ENCODE measurements at regions not wholly inside any gene's neighbourhood (a gene's known extent, or its start where the extent isn't known, plus 50 kb on each side); places are given as distances from the start of the nearest gene placed in this dataset.

DNA sequence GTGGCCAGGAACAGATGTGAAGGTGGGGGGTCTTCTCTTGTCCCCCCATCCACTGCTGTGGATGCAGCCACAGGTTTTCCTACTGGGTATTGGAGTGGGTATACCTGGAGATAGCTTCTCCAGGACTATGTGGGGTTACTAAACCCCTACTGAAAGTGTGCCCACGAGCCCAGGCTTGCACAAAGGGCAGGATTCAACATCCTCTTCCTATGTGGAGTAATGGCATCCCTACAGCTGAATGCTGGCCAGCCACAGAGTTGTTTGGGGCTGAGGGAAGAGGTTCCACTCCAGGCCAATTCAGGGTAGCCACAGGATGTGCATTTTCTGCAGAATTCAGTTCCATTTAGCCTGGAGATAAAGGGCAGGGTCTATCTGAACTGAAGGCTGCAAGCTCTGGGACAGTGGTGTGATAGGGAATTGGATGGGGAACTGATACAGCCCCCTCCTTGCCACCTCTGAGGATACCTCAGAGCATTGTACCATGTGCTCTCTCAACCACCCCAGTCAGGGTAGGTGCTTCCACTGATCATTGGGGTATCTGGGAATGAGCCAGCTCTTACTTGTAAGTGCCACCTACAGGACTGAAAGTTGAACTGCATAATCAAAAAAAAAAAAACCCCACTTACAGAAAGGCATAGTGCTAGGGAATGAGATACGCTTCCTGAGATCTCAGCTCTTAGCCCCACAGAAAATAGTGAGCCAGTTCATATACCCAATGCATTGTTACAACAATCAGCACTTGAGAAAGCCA lies 187.1 kb downstream of the KITLG start:
- Histone ChIP-seq H3K27ac (ENCODE audit: low read depth) (no peak overlapping the region), H3K36me3 (ENCODE audit: insufficient read depth) (no peaks in the 10 kb centered on the region), H3K4me1 (ENCODE audit: insufficient read depth) (no peaks in the 10 kb centered on the region), H3K4me3 (ENCODE audit: low read depth, low read length) (no peak overlapping the region)
- no peak for DNase-seq (ENCODE audit: extremely low spot score)
- 92% methylated on average over 2 of the region's 2 CpGs for WGBS

DNA sequence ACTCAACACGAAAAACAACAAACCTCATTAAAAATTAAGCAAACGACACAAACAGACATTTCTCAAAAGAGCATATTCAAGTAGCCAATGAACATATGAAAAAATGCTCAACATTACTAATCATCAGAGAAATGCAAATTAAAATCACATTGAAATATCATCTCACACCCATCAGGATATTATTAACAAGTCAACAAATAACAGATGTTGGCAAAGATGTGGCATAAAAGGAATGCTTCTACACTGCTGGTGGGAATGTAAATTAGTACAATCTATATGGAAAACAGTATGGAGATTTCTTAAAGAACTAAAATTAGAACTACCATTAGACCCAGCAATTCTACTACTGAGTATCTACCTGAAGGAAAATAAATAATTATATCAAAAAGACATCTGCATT lies 182.2 kb downstream of the KITLG start:
- no peak overlapping the region for H3K27ac ChIP-seq (ENCODE audit: low read depth)
- no peaks in the 10 kb centered on the region for H3K4me1 ChIP-seq (ENCODE audit: insufficient read depth)
- DNase-seq (ENCODE audit: extremely low spot score): no peak
- WGBS: 94% methylated on average over 2 of the region's 2 CpGs
- H3K4me3 ChIP-seq (ENCODE audit: low read depth, low read length): no peak overlapping the region
- H3K36me3 ChIP-seq (ENCODE audit: insufficient read depth): no peaks in the 10 kb centered on the region

DNA sequence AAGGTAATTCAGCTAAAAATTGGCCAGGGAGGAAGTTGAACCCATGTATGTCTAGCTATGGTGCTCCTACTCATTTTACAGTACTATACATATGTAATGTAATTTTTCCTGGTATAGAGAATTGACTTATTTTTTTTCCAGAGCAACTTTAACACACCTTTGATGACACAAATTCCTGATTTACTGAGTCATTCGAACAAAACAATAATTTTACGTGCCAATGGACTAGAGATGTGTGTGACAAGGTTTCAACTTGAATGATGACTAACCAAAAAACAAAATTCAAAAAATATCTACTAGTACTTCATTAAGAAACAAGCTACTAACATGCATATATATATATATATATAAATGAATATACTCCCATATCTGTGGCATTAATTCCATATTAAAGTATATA lies 180.5 kb downstream of the KITLG start:
- no peaks in the 10 kb centered on the region for H3K36me3 ChIP-seq (ENCODE audit: insufficient read depth)
- H3K27ac ChIP-seq (ENCODE audit: low read depth): no peak overlapping the region
- no peaks in the 10 kb centered on the region for H3K4me1 ChIP-seq (ENCODE audit: insufficient read depth)
- H3K4me3 ChIP-seq (ENCODE audit: low read depth, low read length): no peak overlapping the region
- 91% methylated on average over 2 of the region's 2 CpGs for WGBS
- no peak for DNase-seq (ENCODE audit: extremely low spot score)

DNA sequence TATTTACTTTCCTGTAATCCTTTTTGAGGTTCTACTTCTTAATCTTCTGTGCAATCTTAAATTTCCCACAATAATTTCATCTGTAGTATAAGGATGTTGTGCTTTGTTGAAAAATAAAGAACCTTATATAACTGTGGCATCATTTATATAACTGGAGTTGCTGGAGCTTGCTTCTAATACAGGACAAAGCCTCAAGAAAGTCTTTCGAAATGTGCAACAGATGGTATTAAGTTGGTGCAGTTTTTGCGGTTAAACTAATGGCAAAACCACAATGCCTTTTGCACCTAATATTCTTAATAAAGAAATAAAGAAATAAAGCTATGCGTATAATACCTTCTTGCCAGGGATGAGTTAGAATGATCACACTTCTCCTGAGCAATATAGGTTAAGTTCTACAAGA lies 180.0 kb downstream of the KITLG start:
- 93% methylated on average over 3 of the region's 3 CpGs for WGBS
- no peak for DNase-seq (ENCODE audit: extremely low spot score)
- no peaks in the 10 kb centered on the region for H3K36me3 ChIP-seq (ENCODE audit: insufficient read depth)
- no peak overlapping the region for H3K4me3 ChIP-seq (ENCODE audit: low read depth, low read length)
- H3K4me1 ChIP-seq (ENCODE audit: insufficient read depth): no peaks in the 10 kb centered on the region
- no peak overlapping the region for H3K27ac ChIP-seq (ENCODE audit: low read depth)

DNA sequence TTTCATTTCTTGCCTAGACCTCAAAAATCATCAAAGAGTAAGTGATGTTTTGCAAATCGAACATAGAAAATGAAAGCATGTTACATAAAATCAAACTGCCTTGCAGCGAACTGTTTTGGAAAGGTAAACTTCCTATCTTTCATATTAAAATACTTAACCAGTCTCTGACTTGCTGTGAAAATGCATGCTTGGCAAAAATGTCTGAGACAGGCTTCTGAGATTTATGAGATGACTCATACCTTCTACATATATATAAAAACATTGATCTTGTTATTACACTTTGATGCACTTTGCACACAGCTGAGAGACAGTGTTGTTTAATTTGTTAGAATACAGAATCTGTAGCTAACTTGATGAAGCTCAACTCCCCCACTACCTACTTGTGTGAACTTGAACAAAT lies 179.1 kb downstream of the KITLG start:
- 31% methylated on average over 2 of the region's 2 CpGs for WGBS
- no peak for DNase-seq (ENCODE audit: extremely low spot score)
- H3K36me3 ChIP-seq (ENCODE audit: insufficient read depth): no peaks in the 10 kb centered on the region
- no peak overlapping the region for H3K27ac ChIP-seq (ENCODE audit: low read depth)
- no peaks in the 10 kb centered on the region for H3K4me1 ChIP-seq (ENCODE audit: insufficient read depth)
- no peak overlapping the region for H3K4me3 ChIP-seq (ENCODE audit: low read depth, low read length)

DNA sequence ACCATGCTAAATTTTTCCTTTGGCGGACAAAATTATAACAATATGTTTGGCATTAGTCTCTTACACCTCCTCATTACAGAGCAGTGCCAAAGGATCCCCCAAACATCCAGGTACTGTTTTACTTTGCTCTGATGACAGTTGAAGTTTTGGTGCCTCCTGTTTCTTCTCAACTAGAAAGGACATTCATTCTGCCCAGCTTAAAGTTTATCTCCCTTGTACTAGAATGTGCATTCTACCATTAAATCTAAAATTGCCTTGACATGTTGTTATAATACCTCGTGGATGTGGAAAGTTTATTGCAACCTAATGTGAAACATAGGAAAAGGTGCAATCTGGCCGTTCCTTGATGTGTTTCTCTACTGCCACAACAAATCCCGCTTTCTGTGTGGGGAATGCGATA lies 173.4 kb downstream of the KITLG start:
- no peaks in the 10 kb centered on the region for H3K36me3 ChIP-seq (ENCODE audit: insufficient read depth)
- no peak for DNase-seq (ENCODE audit: extremely low spot score)
- H3K4me1 ChIP-seq (ENCODE audit: insufficient read depth): no peaks in the 10 kb centered on the region
- no peak overlapping the region for H3K4me3 ChIP-seq (ENCODE audit: low read depth, low read length)
- 66% methylated on average over 5 of the region's 5 CpGs for WGBS
- no peak overlapping the region for H3K27ac ChIP-seq (ENCODE audit: low read depth)

DNA sequence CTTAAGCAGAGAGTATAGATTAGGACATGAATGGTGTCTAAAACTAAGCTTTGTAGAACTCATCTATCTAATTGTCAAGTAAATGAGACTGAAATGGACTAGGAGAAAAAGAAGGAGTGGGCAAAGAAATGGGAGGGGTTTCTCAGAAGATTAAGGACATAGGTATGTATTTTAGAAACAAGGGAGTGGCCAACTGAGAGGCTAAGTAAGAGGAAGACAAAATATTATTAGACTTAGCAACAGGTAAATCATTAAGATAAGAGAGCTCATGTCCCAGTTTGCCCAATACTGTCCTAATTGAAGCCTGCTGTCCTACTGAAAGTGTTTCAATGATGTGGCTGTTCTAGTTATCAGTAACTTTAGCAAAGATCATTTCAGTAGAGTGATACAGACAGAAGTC lies 171.4 kb downstream of the KITLG start:
- H3K4me1 ChIP-seq (ENCODE audit: insufficient read depth): no peaks in the 10 kb centered on the region
- no peak overlapping the region for H3K4me3 ChIP-seq (ENCODE audit: low read depth, low read length)

DNA sequence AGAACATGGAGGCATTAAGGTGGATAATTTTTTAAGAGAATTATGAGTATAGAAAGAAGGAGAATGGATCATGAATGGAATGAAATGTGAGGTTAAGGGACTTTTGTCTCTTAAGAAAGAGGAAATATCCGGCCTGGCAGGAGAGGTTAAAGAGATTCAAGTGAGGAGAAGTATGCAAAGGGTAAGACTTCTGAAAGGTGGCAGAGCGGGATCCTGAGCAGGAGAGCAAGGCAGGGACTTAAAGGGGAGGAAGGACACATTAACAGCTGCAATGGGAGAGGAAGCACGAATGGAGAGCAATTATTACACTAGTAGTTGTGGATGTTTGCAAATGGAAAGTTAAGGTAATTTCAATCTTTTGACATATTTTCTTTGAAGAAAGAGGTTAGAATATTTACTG lies 171.0 kb downstream of the KITLG start:
- WGBS: 88% methylated on average over 3 of the region's 3 CpGs
- Histone ChIP-seq H3K27ac (ENCODE audit: low read depth) (no peak overlapping the region), H3K4me1 (ENCODE audit: insufficient read depth) (no peaks in the 10 kb centered on the region), H3K36me3 (ENCODE audit: insufficient read depth) (no peaks in the 10 kb centered on the region), H3K4me3 (ENCODE audit: low read depth, low read length) (no peak overlapping the region)
- no peak for DNase-seq (ENCODE audit: extremely low spot score)

More for the DNA sequence above, 171.4 kb downstream of the KITLG start:
- no peak for DNase-seq (ENCODE audit: extremely low spot score)
- H3K36me3 ChIP-seq (ENCODE audit: insufficient read depth): no peaks in the 10 kb centered on the region
- H3K27ac ChIP-seq (ENCODE audit: low read depth): no peak overlapping the region

DNA sequence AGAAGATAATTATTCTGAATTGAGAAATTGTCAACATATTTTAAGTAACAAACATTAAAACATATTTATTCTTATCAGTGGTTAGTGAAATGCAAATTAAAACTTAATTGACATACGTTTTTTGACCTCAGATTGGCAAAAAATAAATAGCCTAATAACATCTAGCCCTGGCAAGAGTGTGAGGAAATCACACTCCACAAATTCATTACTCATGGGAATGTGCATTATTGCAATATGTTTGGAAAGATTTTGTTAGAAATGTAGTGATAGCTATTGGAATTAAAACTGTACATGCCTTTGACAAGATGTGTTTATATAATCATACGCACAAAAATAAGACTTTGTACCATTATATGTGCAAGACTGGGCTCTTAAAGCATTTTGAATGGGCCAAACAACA lies 168.6 kb downstream of the KITLG start:
- no peak for DNase-seq (ENCODE audit: extremely low spot score)
- Histone ChIP-seq H3K27ac (ENCODE audit: low read depth) (no peak overlapping the region), H3K4me3 (ENCODE audit: low read depth, low read length) (no peak overlapping the region), H3K36me3 (ENCODE audit: insufficient read depth) (no peaks in the 10 kb centered on the region), H3K4me1 (ENCODE audit: insufficient read depth) (no peaks in the 10 kb centered on the region)
- 73% methylated on average over 2 of the region's 2 CpGs for WGBS

DNA sequence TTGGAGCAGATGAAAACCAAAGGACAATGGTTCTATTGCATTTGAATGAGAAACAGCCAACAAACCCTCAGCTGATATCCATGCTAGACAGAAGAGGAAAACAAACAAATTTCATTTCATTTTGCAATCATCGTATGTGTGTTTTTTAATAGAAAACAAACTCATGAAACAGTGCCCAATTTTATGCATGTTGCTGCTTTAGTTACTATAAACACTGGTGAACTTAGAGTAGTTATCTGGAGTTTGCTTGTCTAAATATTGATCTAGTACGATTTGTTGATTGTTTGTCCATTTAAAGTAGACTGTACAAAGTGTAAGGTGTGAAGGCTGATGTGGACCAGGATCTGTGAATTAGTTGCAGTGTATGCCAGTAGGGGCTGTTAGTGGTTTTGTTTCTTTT lies 166.6 kb downstream of the KITLG start:
- no peak for DNase-seq (ENCODE audit: extremely low spot score)
- H3K36me3 ChIP-seq (ENCODE audit: insufficient read depth): no peaks in the 10 kb centered on the region
- no peak overlapping the region for H3K4me3 ChIP-seq (ENCODE audit: low read depth, low read length)
- H3K27ac ChIP-seq (ENCODE audit: low read depth): no peak overlapping the region
- 43% methylated on average over 2 of the region's 2 CpGs for WGBS
- no peaks in the 10 kb centered on the region for H3K4me1 ChIP-seq (ENCODE audit: insufficient read depth)

DNA sequence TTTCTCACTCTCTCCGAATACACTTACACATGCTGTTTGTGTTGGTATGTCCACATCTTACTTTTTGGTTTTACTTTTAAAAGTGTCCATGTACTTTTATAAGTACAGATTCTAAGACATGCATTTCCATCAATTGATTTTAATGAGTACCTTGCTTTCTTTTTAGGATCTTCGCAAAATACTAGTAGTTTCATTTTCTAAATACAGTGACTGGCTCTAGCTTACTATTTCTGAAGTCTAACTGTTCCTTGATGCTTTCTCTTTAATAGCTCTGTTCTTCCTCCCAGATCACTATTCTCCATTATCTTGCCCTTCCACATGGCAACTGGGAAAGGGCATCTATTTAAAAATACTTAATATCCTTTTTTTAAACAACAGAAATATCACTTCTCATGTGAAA lies 164.1 kb downstream of the KITLG start:
- no peak for DNase-seq (ENCODE audit: extremely low spot score)
- Histone ChIP-seq H3K36me3 (ENCODE audit: insufficient read depth) (no peaks in the 10 kb centered on the region), H3K27ac (ENCODE audit: low read depth) (no peak overlapping the region), H3K4me1 (ENCODE audit: insufficient read depth) (no peaks in the 10 kb centered on the region), H3K4me3 (ENCODE audit: low read depth, low read length) (no peak overlapping the region)
- 96% methylated on average over 2 of the region's 2 CpGs for WGBS

DNA sequence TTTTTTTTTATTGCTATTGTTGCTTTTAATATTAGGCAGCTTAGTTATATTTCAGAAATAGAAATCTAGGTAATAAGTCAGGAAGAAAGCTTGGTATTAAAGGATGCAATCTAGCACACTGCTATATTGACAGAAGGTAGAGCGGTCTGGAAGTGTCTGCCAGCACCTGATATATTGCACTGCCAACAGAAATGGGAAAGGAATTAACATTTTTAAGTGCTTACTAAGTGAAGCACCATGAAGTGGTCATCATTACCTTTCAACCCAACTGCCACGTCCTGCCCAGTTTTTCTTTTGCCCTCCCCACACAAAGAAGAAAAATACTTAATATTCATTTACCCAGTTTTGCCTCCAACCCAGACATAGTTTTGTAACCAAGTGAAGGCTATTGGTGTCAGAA lies 163.5 kb downstream of the KITLG start:
- no peak for DNase-seq (ENCODE audit: extremely low spot score)
- Histone ChIP-seq H3K4me1 (ENCODE audit: insufficient read depth) (no peaks in the 10 kb centered on the region), H3K36me3 (ENCODE audit: insufficient read depth) (no peaks in the 10 kb centered on the region), H3K4me3 (ENCODE audit: low read depth, low read length) (no peak overlapping the region), H3K27ac (ENCODE audit: low read depth) (no peak overlapping the region)
- WGBS: 93% methylated on average over 2 of the region's 2 CpGs

DNA sequence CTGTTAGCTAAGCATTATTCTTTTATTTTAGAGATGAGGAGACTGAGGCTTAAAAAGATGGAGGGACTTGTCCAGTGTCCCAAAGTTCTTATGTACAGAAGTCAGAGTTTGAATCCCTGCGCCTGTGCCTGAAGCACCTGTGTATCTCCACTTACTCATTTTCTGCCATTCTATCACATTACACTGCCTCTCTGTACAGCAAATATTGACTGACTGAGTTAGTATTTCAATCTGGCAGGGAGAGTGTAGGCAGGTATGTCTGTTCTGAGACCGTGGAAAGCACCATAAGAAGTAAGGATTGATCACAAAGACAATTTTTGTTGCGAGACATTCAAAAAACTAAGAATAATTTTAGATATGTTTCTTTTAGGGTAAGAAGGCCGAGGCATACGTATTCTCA lies 162.7 kb downstream of the KITLG start:
- Histone ChIP-seq H3K27ac (ENCODE audit: low read depth) (no peak overlapping the region), H3K4me3 (ENCODE audit: low read depth, low read length) (no peak overlapping the region), H3K36me3 (ENCODE audit: insufficient read depth) (no peaks in the 10 kb centered on the region), H3K4me1 (ENCODE audit: insufficient read depth) (no peaks in the 10 kb centered on the region)
- no peak for DNase-seq (ENCODE audit: extremely low spot score)
- 83% methylated on average over 5 of the region's 5 CpGs for WGBS

DNA sequence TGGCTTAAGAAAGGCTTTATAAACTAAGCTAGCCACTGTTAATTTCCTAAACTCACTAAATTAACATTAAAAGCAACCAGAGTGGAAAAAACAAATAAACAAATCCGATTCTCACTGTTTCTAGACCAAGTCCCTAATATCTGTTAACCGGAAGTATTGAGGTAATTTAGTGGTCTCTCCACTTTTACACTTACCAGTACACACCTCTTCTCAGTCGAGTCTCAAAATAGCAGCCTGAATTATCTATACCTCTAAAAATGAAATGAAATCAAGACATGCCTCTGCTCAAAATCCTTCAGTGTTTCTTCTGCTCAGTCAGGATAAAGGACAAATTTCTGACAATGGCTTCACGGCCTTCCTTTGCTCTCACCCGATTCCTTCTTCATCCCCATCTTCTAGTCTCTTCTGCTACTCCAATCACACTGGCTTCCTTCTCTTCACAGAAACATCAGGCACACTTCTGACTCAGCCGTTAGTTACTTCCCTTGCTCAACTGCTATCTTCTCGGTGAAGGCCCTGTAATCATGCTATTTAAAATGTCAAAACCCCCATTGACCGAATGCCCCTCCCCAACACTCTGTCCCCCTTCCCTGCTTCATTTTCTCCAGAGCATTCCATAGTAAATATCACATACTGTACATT lies 161.3 kb downstream of the KITLG start:
- Histone ChIP-seq H3K27ac (ENCODE audit: low read depth) (no peak overlapping the region), H3K4me1 (ENCODE audit: insufficient read depth) (no peaks in the 10 kb centered on the region), H3K4me3 (ENCODE audit: low read depth, low read length) (no peak overlapping the region), H3K36me3 (ENCODE audit: insufficient read depth) (no peaks in the 10 kb centered on the region)
- whole genome bisulfite sequencing: 90% methylated on average over 8 of the region's 8 CpGs
- DNase-seq (ENCODE audit: extremely low spot score): no peak
